Loucy (cell line): ENCODE measurements at regions not wholly inside any gene's neighbourhood (a gene's known extent, or its start where the extent isn't known, plus 50 kb on each side); places are given as distances from the start of the nearest gene placed in this dataset.

Experiments used
- CTCF ChIP-seq: fragments of 200-600 bp; sonication (generic); conservative IDR thresholded peaks from 2 replicates; pipeline ENCODE4 v1.5.1; 2014; ENCODE audit warnings: mild to moderate bottlenecking, antibody characterized with exemption, low read length
- EZH2phosphoT487 ChIP-seq: fragments of 200-600 bp; IDR thresholded peaks from 2 replicates; pipeline ENCODE4 v1.6.1; 2018; ENCODE audit warnings: antibody characterized with exemption, mild to moderate bottlenecking, moderate library complexity, borderline replicate concordance

GRCh38 chr14:53310412-53310811 lies 157.3 kb upstream of the DDHD1 start:
- TF ChIP-seq CTCF = no peak
- no peak for TF ChIP-seq EZH2phosphoT487
